HepG2 (cell line): ENCODE measurements at regions not wholly inside any gene's neighbourhood (a gene's known extent, or its start where the extent isn't known, plus 50 kb on each side); places are given as distances from the start of the nearest gene placed in this dataset.

Source experiments
- ATAC-seq: fragments of 200-7000 bp; cut with Tn5 transposase; 3 replicates; pipeline ENCODE4 v1.9.1; 2020; ENCODE audit warnings: mild to moderate bottlenecking, moderate library complexity
- BruUV-seq: library from RNA; stranded (reverse); fragments of 400-500 nt; replicated peaks from 2 replicates; lab custom pipeline; 2021; lab: Mats Ljungman, UMichigan
- CTCF ChIA-PET: fragments of 300-600 bp; formaldehyde crosslinking; extraction: SDS; loops from one replicate; lab custom pipeline; 2021; ENCODE audit warnings: low total read pairs, inconsistent platforms, low intra/inter-chr PET ratio; lab: Yijun Ruan, JAX
- POLR2A ChIA-PET: fragments of 350-600 bp; sonication (Branson Sonifier 250); formaldehyde crosslinking; loops from one replicate; lab custom pipeline; 2020; ENCODE audit warnings: antibody characterized with exemption, inconsistent platforms; lab: Yijun Ruan, JAX
- DNase-seq: peaks from one replicate; pipeline ENCODE4 v3.0.0-alpha.2; 2015; ENCODE audit warnings: low spot score
- FAIRE-seq: peaks from 3 replicates; lab custom pipeline; 2011; peaks lifted over from hg19 to GRCh38; lab: Jason Lieb, UNC
- H2AFZ ChIP-seq: one replicate; pipeline ENCODE4 v1.6.1; 2011; ENCODE audit warnings: low read length, inconsistent platforms
- H3K27ac ChIP-seq: fragments of 300-600 bp; 3 replicates; pipeline ENCODE4 v1.8.0; 2011; ENCODE audit warnings: mixed run types, mild to moderate bottlenecking, mixed read lengths, low read length, inconsistent platforms; ENCODE audit not compliant: insufficient read depth; ENCODE audit errors: extremely low read length
- H3K27me3 ChIP-seq, 2 experiments: fragments of 200-600 bp in 1 of 2; 2 replicates in 1 of 2; 3 replicates in 1 of 2; pipeline versions ENCODE4 v1.6.0 to v1.8.0; 2011; ENCODE audit warnings: low read length in 2 of 2, mild to moderate bottlenecking in 2 of 2, moderate library complexity in 2 of 2, inconsistent platforms in 1 of 2; ENCODE audit not compliant: insufficient read depth in 2 of 2, control insufficient read depth in 1 of 2
- H3K36me3 ChIP-seq, 2 experiments: fragments of 200-600 bp in 1 of 2; replicated peaks in 1 of 2; 2 replicates in 1 of 2; 3 replicates in 1 of 2; pipeline versions ENCODE4 v1.5.1 to v1.8.0; 2011; ENCODE audit warnings: low read length in 2 of 2, inconsistent platforms in 1 of 2; ENCODE audit not compliant: insufficient read depth in 2 of 2, control insufficient read depth in 1 of 2
- H3K4me1 ChIP-seq: 2 replicates; pipeline ENCODE4 v1.5.1; 2012; ENCODE audit warnings: low read length, inconsistent platforms; ENCODE audit not compliant: insufficient read depth
- H3K4me2 ChIP-seq: 2 replicates; pipeline ENCODE4 v1.6.0; 2011; ENCODE audit warnings: low read depth, low read length, inconsistent platforms
- H3K4me3 ChIP-seq, 3 experiments: fragments of 200-600 bp in 1 of 3; sonication (generic), shearing (Covaris generic) in 1 of 3; replicated peaks in 1 of 3; 2 replicates each; pipeline ENCODE4 v1.5.1; 2011 to 2016; ENCODE audit warnings: low read length in 3 of 3, inconsistent platforms in 2 of 3, low read depth in 2 of 3, mild to moderate bottlenecking in 2 of 3, control low read depth in 1 of 3, mixed read lengths in 1 of 3; ENCODE audit not compliant: insufficient read depth in 1 of 3
- H3K79me2 ChIP-seq: one replicate; pipeline ENCODE4 v1.6.1; 2011; ENCODE audit warnings: low read length, inconsistent platforms; ENCODE audit not compliant: insufficient read depth
- H3K9ac ChIP-seq: 2 replicates; pipeline ENCODE4 v1.6.0; 2011; ENCODE audit warnings: mild to moderate bottlenecking, low read depth, low read length, inconsistent platforms; ENCODE audit not compliant: insufficient read depth
- H3K9me3 ChIP-seq: 2 replicates; pipeline ENCODE4 v1.5.1; 2012; ENCODE audit warnings: mild to moderate bottlenecking, low read length
- H4K20me1 ChIP-seq: 2 replicates; pipeline ENCODE4 v1.6.0; 2011; ENCODE audit warnings: inconsistent platforms, mild to moderate bottlenecking, low read length, moderate library complexity; ENCODE audit not compliant: insufficient read depth
- ATF1 ChIP-seq: IDR thresholded peaks from 2 replicates; pipeline ENCODE4 v1.6.1; 2016; ENCODE audit warnings: mild to moderate bottlenecking, control low read depth
- CENPX ChIP-seq: sonication (generic); formaldehyde crosslinking; IDR thresholded peaks from 2 replicates; pipeline ENCODE4 v1.9.0; 2021; ENCODE audit warnings: mild to moderate bottlenecking, missing genetic modification reagents, moderate library complexity
- EED ChIP-seq: sonication (generic); formaldehyde crosslinking; IDR thresholded peaks from 2 replicates; pipeline ENCODE4 v1.5.0; 2020; ENCODE audit warnings: mild to moderate bottlenecking, missing genetic modification reagents
- FOXM1 ChIP-seq: sonication (generic); formaldehyde crosslinking; IDR thresholded peaks from 2 replicates; pipeline ENCODE4 v1.5.0; 2020; ENCODE audit warnings: missing genetic modification reagents
- HCFC1 ChIP-seq: fragments of 150-350 bp; IDR thresholded peaks from 2 replicates; pipeline ENCODE4 v1.6.1; 2014; ENCODE audit warnings: low read depth, low read length
- HINFP ChIP-seq: sonication (generic); formaldehyde crosslinking; IDR thresholded peaks from 2 replicates; pipeline ENCODE4 v1.4.0; 2020; ENCODE audit warnings: low read depth, mild to moderate bottlenecking, missing genetic modification reagents
- KLF13 ChIP-seq: sonication (generic); formaldehyde crosslinking; IDR thresholded peaks from 2 replicates; pipeline ENCODE4 v1.4.0; 2020; ENCODE audit warnings: mild to moderate bottlenecking, missing genetic modification reagents
- MIER2 ChIP-seq: IDR thresholded peaks from 2 replicates; pipeline ENCODE4 v1.6.1; 2016; ENCODE audit warnings: missing biosample characterization, missing genetic modification reagents
- NCOA1 ChIP-seq: sonication (generic); formaldehyde crosslinking; IDR thresholded peaks from 2 replicates; pipeline ENCODE4 v1.9.0; 2021; ENCODE audit warnings: missing genetic modification reagents
- ZMAT5 ChIP-seq: sonication (generic); formaldehyde crosslinking; IDR thresholded peaks from 2 replicates; pipeline ENCODE4 v1.5.0; 2020; ENCODE audit warnings: mild to moderate bottlenecking, low read depth, missing genetic modification reagents, borderline replicate concordance
- ZNF335 ChIP-seq: sonication (generic); formaldehyde crosslinking; IDR thresholded peaks from 2 replicates; pipeline ENCODE4 v1.4.0; 2020; ENCODE audit warnings: missing genetic modification reagents
- ZNF350 ChIP-seq: sonication (generic); formaldehyde crosslinking; IDR thresholded peaks from 2 replicates; pipeline ENCODE4 v1.4.0; 2020; ENCODE audit warnings: mild to moderate bottlenecking, low read depth, missing genetic modification reagents, borderline replicate concordance
- WGBS: methylation state at CpG from one replicate; pipeline ENCODE4 v1.1.6; 2017; ENCODE audit warnings: low lambda C conversion rate; 5-methylcytosine and 5-hydroxymethylcytosine counted together
- in situ Hi-C: cut with HindIII; loops from 2 replicates; pipeline ENCODE4 v1.10.0; 2017; ENCODE audit warnings: low pct_unique_long_range_greater_than_20kb; ENCODE audit not compliant: extremely low pct_ligation_motif_present
- intact Hi-C: fragments of 100-400 bp; cut with micrococcal nuclease; formaldehyde crosslinking; loops from one replicate; pipeline ENCODE4 v1.10.0; 2022; ENCODE audit not compliant: unreplicated experiment
- TF ChIP-seq, protein P1 (sequence below): IDR thresholded peaks from 2 replicates; pipeline ENCODE4 v1.6.1; 2016; ENCODE audit warnings: missing biosample characterization, missing genetic modification reagents, low read depth
- TF ChIP-seq, protein P2 (sequence below): fragments of 450-650 bp; IDR thresholded peaks from 2 replicates; pipeline ENCODE4 v1.6.1; 2016
- TF ChIP-seq, protein P3 (sequence below): sonication (generic); formaldehyde crosslinking; conservative IDR thresholded peaks from 2 replicates; pipeline ENCODE4 v1.8.0; 2022; ENCODE audit warnings: low read depth, missing genetic modification reagents

- Histone ChIP-seq H3K4me2 (no peak overlapping the region), H3K27ac (no peak overlapping the region), H4K20me1 (no peaks in the 10 kb centered on the region), H3K27me3 (peaks cover 1 to 40% of the 10 kb centered on the region in 2 experiments; a peak in 3 of 5 replicates), H3K4me1 (no peaks in the 10 kb centered on the region), H2AFZ (no peak overlapping the region), H3K4me3 (no peak overlapping the region), H3K36me3 (no peaks in the 10 kb centered on the region), H3K9me3 (no peaks in the 10 kb centered on the region), H3K79me2 (no peaks in the 10 kb centered on the region), H3K9ac (no peak overlapping the region)
- FAIRE-seq = no peak
- ChIA-PET CTCF (no interaction called here), POLR2A (no interaction called here)
- in situ Hi-C loops (no loop called here), intact Hi-C loops (no loop called here)
- TF ChIP-seq ZNF335 (CRISPR knock-in tag) (no peak), KLF13 (CRISPR knock-in tag) (no peak), FOXM1 (no peak), EED (CRISPR knock-in tag) (no peak), ZNF350 (CRISPR knock-in tag) (no peak), MIER2 (CRISPR knock-in tag) (no peak), ATF1 (CRISPR knock-in tag) (no peak), NCOA1 (CRISPR knock-in tag) (no peak), HINFP (CRISPR knock-in tag) (no peak), ZMAT5 (CRISPR knock-in tag) (no peak), HCFC1 (no peak), CENPX (CRISPR knock-in tag) (no peak)
- TF ChIP-seq, protein P1, sequence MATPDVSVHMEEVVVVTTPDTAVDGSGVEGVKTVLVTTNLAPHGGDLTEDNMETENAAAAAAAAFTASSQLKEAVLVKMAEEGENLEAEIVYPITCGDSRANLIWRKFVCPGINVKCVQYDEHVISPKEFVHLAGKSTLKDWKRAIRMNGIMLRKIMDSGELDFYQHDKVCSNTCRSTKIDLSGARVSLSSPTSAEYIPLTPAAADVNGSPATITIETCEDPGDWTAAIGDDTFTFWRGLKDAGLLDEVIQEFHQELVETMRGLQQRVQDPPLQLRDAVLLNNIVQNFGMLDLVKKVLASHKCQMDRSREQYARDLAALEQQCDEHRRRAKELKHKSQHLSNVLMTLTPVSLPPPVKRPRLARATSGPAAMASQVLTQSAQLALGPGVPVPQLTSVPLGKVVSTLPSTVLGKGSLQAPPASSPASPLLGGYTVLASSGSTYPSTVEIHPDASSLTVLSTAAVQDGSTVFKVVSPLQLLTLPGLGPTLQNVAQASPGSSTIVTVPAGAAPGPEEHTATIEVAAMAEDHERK (CRISPR knock-in tag) = no peak
- TF ChIP-seq, protein P2, sequence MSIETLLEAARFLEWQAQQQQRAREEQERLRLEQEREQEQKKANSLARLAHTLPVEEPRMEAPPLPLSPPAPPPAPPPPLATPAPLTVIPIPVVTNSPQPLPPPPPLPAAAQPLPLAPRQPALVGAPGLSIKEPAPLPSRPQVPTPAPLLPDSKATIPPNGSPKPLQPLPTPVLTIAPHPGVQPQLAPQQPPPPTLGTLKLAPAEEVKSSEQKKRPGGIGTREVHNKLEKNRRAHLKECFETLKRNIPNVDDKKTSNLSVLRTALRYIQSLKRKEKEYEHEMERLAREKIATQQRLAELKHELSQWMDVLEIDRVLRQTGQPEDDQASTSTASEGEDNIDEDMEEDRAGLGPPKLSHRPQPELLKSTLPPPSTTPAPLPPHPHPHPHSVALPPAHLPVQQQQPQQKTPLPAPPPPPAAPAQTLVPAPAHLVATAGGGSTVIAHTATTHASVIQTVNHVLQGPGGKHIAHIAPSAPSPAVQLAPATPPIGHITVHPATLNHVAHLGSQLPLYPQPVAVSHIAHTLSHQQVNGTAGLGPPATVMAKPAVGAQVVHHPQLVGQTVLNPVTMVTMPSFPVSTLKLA = no peak
- TF ChIP-seq, protein P3, sequence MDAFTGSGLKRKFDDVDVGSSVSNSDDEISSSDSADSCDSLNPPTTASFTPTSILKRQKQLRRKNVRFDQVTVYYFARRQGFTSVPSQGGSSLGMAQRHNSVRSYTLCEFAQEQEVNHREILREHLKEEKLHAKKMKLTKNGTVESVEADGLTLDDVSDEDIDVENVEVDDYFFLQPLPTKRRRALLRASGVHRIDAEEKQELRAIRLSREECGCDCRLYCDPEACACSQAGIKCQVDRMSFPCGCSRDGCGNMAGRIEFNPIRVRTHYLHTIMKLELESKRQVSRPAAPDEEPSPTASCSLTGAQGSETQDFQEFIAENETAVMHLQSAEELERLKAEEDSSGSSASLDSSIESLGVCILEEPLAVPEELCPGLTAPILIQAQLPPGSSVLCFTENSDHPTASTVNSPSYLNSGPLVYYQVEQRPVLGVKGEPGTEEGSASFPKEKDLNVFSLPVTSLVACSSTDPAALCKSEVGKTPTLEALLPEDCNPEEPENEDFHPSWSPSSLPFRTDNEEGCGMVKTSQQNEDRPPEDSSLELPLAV = no peak
- 30% methylated on average over 7 of the region's 8 CpGs for WGBS
- no peak for ATAC-seq
- BruUV-seq = no TSS peak
- DNase-seq = no peak
Measured at GRCh38 chr12:111099186-111099585, 178.8 kb upstream of the MYL2 start.
